ENCODE measurements at regions not wholly inside any gene's neighbourhood (a gene's known extent, or its start where the extent isn't known, plus 50 kb on each side); places are given as distances from the start of the nearest gene placed in this dataset.

DNA sequence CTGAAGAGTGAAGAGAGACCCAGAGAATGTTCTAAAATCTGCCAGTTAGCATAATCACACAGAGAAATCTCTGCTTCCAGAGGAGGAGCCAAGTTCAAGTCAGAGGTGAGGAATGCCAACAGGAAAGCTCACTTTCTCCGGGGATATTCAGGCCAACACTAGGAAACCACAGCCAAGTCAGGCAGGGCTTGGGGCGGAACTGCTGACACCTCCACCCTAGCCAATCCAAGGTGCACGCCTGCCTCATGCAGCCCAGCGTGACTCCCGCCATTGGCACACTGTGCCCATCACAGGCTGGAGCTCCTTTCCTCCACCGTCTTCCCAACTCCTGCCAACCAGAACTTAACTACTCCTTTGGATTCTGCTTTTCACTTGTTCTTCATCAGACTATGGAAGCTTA, 374.3 kb upstream of the CCDC196 start:
- TF ChIP-seq, protein P1, sequence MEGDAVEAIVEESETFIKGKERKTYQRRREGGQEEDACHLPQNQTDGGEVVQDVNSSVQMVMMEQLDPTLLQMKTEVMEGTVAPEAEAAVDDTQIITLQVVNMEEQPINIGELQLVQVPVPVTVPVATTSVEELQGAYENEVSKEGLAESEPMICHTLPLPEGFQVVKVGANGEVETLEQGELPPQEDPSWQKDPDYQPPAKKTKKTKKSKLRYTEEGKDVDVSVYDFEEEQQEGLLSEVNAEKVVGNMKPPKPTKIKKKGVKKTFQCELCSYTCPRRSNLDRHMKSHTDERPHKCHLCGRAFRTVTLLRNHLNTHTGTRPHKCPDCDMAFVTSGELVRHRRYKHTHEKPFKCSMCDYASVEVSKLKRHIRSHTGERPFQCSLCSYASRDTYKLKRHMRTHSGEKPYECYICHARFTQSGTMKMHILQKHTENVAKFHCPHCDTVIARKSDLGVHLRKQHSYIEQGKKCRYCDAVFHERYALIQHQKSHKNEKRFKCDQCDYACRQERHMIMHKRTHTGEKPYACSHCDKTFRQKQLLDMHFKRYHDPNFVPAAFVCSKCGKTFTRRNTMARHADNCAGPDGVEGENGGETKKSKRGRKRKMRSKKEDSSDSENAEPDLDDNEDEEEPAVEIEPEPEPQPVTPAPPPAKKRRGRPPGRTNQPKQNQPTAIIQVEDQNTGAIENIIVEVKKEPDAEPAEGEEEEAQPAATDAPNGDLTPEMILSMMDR (IDR thresholded peaks at IDR 0.05) = no peak
- no peak for TF ChIP-seq POLR2A (IDR thresholded peaks at IDR 0.05)
